H1 (cell line): ENCODE measurements at regions not wholly inside any gene's neighbourhood (a gene's known extent, or its start where the extent isn't known, plus 50 kb on each side); places are given as distances from the start of the nearest gene placed in this dataset.

Experiments used
- GTF2F1 ChIP-seq: IDR thresholded peaks from 2 replicates; pipeline ENCODE4 v1.6.1; 2012; ENCODE audit warnings: low read depth, low read length, improper control_type of control experiment, borderline replicate concordance
- NRF1 ChIP-seq: IDR thresholded peaks from 2 replicates; pipeline ENCODE4 v1.6.1; 2011; ENCODE audit warnings: mild to moderate bottlenecking, low read depth, low read length, improper control_type of control experiment
- POLR2A ChIP-seq, 2 experiments: IDR thresholded peaks; 1 replicate in 1 of 2; 2 replicates in 1 of 2; pipeline ENCODE4 v1.6.1; 2011; ENCODE audit warnings: low read depth in 2 of 2, low read length in 2 of 2, mild to moderate bottlenecking in 2 of 2; ENCODE audit errors: control extremely low read depth in 1 of 2
- TAF1 ChIP-seq: IDR thresholded peaks from 2 replicates; pipeline ENCODE4 v1.6.1; 2011; ENCODE audit warnings: mild to moderate bottlenecking, low read depth, low read length
- TF ChIP-seq, protein P1 (sequence below), 3 experiments: IDR thresholded peaks; 1 replicate in 2 of 3; 2 replicates in 1 of 3; pipeline versions ENCODE4 v1.5.1 to v1.6.1; 2011; ENCODE audit warnings: low read length in 3 of 3, mild to moderate bottlenecking in 3 of 3, inconsistent platforms in 2 of 3, low read depth in 1 of 3, moderate library complexity in 1 of 3; ENCODE audit not compliant: insufficient read depth in 1 of 3; ENCODE audit errors: control extremely low read depth in 1 of 3

DNA sequence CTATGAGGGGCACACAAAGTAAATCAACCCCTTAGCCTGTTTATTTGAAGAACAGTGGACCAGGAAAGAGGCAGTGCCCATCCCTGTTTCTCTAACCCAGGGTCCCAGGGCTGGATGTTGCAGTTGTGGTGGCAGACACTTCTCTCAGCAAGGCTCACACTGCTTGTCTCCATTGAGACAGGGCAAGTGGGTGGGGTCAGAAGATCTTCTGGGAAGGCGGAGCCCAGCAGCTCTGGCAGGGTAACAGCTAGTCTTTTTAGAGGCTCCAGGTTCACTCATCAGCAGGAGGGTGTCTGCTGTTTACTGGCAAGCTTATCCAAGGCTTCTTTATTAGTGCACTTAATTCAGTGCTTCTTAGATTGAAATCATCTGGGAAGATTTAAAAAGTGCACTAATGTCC lies 659.8 kb upstream of the DIPK2B start (continued):
- TF ChIP-seq, protein P1, sequence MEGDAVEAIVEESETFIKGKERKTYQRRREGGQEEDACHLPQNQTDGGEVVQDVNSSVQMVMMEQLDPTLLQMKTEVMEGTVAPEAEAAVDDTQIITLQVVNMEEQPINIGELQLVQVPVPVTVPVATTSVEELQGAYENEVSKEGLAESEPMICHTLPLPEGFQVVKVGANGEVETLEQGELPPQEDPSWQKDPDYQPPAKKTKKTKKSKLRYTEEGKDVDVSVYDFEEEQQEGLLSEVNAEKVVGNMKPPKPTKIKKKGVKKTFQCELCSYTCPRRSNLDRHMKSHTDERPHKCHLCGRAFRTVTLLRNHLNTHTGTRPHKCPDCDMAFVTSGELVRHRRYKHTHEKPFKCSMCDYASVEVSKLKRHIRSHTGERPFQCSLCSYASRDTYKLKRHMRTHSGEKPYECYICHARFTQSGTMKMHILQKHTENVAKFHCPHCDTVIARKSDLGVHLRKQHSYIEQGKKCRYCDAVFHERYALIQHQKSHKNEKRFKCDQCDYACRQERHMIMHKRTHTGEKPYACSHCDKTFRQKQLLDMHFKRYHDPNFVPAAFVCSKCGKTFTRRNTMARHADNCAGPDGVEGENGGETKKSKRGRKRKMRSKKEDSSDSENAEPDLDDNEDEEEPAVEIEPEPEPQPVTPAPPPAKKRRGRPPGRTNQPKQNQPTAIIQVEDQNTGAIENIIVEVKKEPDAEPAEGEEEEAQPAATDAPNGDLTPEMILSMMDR (IDR thresholded peaks at IDR 0.05; ENCODE audit: control extremely low read depth in 1 of 3, insufficient read depth in 1 of 3, low read depth in 1 of 3, low read length in 3 of 3), result no peak
- TF ChIP-seq POLR2A (IDR thresholded peaks at IDR 0.05; ENCODE audit: control extremely low read depth in 1 of 2, low read depth in 2 of 2, low read length in 2 of 2) (no peak), TAF1 (no peak), GTF2F1 (no peak), NRF1 (no peak)
